OCI-LY1 (cell line): ENCODE measurements at regions not wholly inside any gene's neighbourhood (a gene's known extent, or its start where the extent isn't known, plus 50 kb on each side); places are given as distances from the start of the nearest gene placed in this dataset.

Experiments used
- H2AFZ ChIP-seq: fragments of 200-600 bp; sonication (generic), shearing (Covaris generic); 2 replicates; pipeline ENCODE4 v1.6.0; 2014; ENCODE audit warnings: antibody characterized with exemption, mild to moderate bottlenecking, low read length
- H3F3A ChIP-seq: fragments of 200-600 bp; sonication (generic), shearing (Covaris generic); 2 replicates; pipeline ENCODE4 v1.6.0; 2014; ENCODE audit warnings: mild to moderate bottlenecking, antibody characterized with exemption, low read length, moderate library complexity; ENCODE audit not compliant: insufficient read depth
- H3K27ac ChIP-seq: fragments of 200-600 bp; sonication (generic); 2 replicates; pipeline ENCODE4 v1.5.1; 2014; ENCODE audit warnings: low read length, mixed run types, mild to moderate bottlenecking, low read depth; ENCODE audit not compliant: poor library complexity, severe bottlenecking
- H3K27me3 ChIP-seq: fragments of 200-600 bp; sonication (generic); 2 replicates; pipeline ENCODE4 v1.6.0; 2014; ENCODE audit warnings: antibody characterized with exemption, mild to moderate bottlenecking, low read length, moderate library complexity; ENCODE audit not compliant: insufficient read depth
- H3K36me3 ChIP-seq: fragments of 200-600 bp; sonication (generic); 2 replicates; pipeline ENCODE4 v1.6.1; 2014; ENCODE audit warnings: mild to moderate bottlenecking, antibody characterized with exemption, low read length, moderate library complexity, mixed read lengths; ENCODE audit not compliant: insufficient read depth
- H3K4me1 ChIP-seq: fragments of 200-600 bp; sonication (generic); 2 replicates; pipeline ENCODE4 v1.5.1; 2014; ENCODE audit warnings: mild to moderate bottlenecking, low read length, moderate library complexity; ENCODE audit not compliant: insufficient read depth, severe bottlenecking
- H3K4me2 ChIP-seq: fragments of 200-600 bp; sonication (generic), shearing (Covaris generic); 2 replicates; pipeline ENCODE4 v1.6.1; 2014; ENCODE audit warnings: low read length
- H3K4me3 ChIP-seq: fragments of 200-600 bp; sonication (generic); 2 replicates; pipeline ENCODE4 v1.5.1; 2014; ENCODE audit warnings: low read length, low read depth, mild to moderate bottlenecking, mixed read lengths; ENCODE audit not compliant: poor library complexity, severe bottlenecking
- H3K79me2 ChIP-seq: fragments of 200-600 bp; shearing (Covaris generic); 2 replicates; pipeline ENCODE4 v1.6.1; 2016; ENCODE audit warnings: mixed run types, low read length, mixed read lengths; ENCODE audit not compliant: insufficient read depth
- H3K9ac ChIP-seq: fragments of 200-600 bp; sonication (generic), shearing (Covaris generic); 2 replicates; pipeline ENCODE4 v1.6.1; 2014; ENCODE audit warnings: mild to moderate bottlenecking, low read length, mixed read lengths
- H3K9me2 ChIP-seq: fragments of 200-600 bp; sonication (generic), shearing (Covaris generic); 2 replicates; pipeline ENCODE4 v1.6.1; 2014; ENCODE audit warnings: low read depth, mild to moderate bottlenecking, low read length, mixed read lengths
- H3K9me3 ChIP-seq: fragments of 200-600 bp; shearing (Covaris generic); 2 replicates; pipeline ENCODE4 v1.6.1; 2014; ENCODE audit warnings: low read length, mixed read lengths
- H4K20me1 ChIP-seq: fragments of 200-600 bp; sonication (generic), shearing (Covaris generic); 2 replicates; pipeline ENCODE4 v1.6.0; 2016; ENCODE audit warnings: mild to moderate bottlenecking, low read length; ENCODE audit not compliant: insufficient read depth
- EZH2 ChIP-seq: fragments of 200-600 bp; sonication (generic), shearing (Covaris generic); IDR thresholded peaks from 2 replicates; pipeline ENCODE4 v1.8.0; 2017; ENCODE audit warnings: borderline replicate concordance, mixed run types, mild to moderate bottlenecking, antibody characterized with exemption, low read length, moderate library complexity, mixed read lengths
- TF ChIP-seq, protein P1 (sequence below): fragments of 200-600 bp; sonication (generic), shearing (Covaris generic); IDR thresholded peaks from 2 replicates; pipeline ENCODE4 v1.5.1; 2017; ENCODE audit warnings: mild to moderate bottlenecking, antibody characterized with exemption, low read length, moderate library complexity, mixed read lengths

DNA sequence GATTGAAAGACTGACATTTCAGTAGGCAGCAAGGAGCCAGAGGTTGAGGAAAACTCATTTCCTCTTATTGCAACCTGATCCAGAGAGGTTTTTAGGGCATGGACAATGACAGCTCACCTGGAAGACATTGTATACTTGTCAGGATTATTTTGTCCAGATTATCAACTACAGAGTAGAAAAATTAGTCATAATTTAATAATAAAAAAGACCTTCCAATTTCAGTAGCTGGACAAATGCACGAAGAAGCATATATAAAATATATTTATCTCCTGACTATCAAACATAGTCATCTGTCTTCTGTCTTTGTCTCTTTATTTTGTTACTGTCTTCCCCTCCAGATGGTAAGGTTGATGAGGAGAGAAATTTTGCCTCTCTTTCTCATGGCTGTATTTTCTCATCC is 330.6 kb upstream of the RAG2 start:
- Histone ChIP-seq H2AFZ (no peak overlapping the region), H3K36me3 (no peaks in the 10 kb centered on the region), H3K4me1 (no peaks in the 10 kb centered on the region), H3K4me2 (no peak overlapping the region), H4K20me1 (no peaks in the 10 kb centered on the region), H3K27me3 (no peaks in the 10 kb centered on the region), H3K79me2 (no peaks in the 10 kb centered on the region), H3K9ac (no peak overlapping the region), H3F3A (no peaks in the 10 kb centered on the region), H3K27ac (no peak overlapping the region), H3K9me2 (no peaks in the 10 kb centered on the region), H3K4me3 (no peak overlapping the region), H3K9me3 (no peaks in the 10 kb centered on the region)
- TF ChIP-seq EZH2 = no peak
- TF ChIP-seq, protein P1, sequence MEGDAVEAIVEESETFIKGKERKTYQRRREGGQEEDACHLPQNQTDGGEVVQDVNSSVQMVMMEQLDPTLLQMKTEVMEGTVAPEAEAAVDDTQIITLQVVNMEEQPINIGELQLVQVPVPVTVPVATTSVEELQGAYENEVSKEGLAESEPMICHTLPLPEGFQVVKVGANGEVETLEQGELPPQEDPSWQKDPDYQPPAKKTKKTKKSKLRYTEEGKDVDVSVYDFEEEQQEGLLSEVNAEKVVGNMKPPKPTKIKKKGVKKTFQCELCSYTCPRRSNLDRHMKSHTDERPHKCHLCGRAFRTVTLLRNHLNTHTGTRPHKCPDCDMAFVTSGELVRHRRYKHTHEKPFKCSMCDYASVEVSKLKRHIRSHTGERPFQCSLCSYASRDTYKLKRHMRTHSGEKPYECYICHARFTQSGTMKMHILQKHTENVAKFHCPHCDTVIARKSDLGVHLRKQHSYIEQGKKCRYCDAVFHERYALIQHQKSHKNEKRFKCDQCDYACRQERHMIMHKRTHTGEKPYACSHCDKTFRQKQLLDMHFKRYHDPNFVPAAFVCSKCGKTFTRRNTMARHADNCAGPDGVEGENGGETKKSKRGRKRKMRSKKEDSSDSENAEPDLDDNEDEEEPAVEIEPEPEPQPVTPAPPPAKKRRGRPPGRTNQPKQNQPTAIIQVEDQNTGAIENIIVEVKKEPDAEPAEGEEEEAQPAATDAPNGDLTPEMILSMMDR = no peak

DNA sequence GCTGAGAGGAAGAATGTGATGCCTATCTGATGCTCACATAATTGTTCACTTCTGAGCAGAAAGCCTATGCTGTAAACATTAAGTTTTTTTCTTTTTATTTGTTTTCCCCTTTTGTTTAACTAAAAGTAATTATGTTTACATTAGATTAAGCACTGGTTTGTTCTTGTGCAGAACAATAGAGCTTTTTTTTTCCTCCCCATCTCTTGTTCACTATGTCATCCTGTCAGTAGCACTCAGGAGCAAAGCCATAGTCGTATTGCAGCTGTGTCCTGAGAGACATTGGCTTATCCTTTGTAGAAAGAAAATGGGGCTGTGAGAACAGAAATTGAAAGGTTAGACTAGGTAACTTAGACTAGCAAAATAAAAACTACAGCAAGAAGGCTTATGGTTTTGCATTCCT is 301.8 kb upstream of the RAG2 start:
- Histone ChIP-seq H3K79me2 (no peaks in the 10 kb centered on the region), H3K4me2 (no peak overlapping the region), H3K9ac (no peak overlapping the region), H3K9me2 (no peaks in the 10 kb centered on the region), H3K27ac (no peak overlapping the region), H4K20me1 (no peaks in the 10 kb centered on the region), H2AFZ (no peak overlapping the region), H3K27me3 (no peaks in the 10 kb centered on the region), H3K9me3 (no peaks in the 10 kb centered on the region), H3K4me3 (no peak overlapping the region), H3F3A (no peaks in the 10 kb centered on the region), H3K36me3 (no peaks in the 10 kb centered on the region), H3K4me1 (no peaks in the 10 kb centered on the region)
- TF ChIP-seq, protein P1 = no peak
- TF ChIP-seq EZH2 = no peak

DNA sequence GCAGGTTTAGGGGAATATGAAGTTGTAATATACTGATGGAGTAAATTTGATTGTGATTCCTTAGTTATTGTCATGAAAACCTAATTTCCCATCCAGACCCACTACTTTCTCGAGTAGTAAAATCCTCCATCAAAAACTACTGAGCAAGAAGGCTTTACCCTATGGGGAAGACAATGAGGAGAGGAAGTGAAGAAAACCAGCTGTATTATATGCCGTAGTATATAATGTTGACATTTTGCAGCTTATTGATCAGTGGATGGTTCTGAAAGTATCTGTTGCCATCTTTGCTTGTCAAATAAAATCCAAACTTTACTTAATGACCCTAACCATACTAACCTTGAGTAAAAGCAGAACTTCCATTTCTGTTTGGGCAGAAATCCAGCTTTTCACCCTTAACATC is 292.8 kb upstream of the RAG2 start:
- H2AFZ ChIP-seq = no peak overlapping the region
- no peak overlapping the region for H3K9ac ChIP-seq
- no peaks in the 10 kb centered on the region for H3F3A ChIP-seq
- TF ChIP-seq, protein P1 = no peak
- no peak for TF ChIP-seq EZH2
- no peaks in the 10 kb centered on the region for H3K27me3 ChIP-seq
- H3K36me3 ChIP-seq = no peaks in the 10 kb centered on the region
- H3K9me2 ChIP-seq = no peaks in the 10 kb centered on the region
- H3K4me1 ChIP-seq = no peaks in the 10 kb centered on the region
- H3K9me3 ChIP-seq = no peaks in the 10 kb centered on the region
- H3K79me2 ChIP-seq = no peaks in the 10 kb centered on the region
- H3K27ac ChIP-seq = no peak overlapping the region
- H3K4me3 ChIP-seq = no peak overlapping the region
- no peak overlapping the region for H3K4me2 ChIP-seq
- H4K20me1 ChIP-seq = no peaks in the 10 kb centered on the region
